Hepatocyte (in vitro differentiated cells): ENCODE measurements at regions not wholly inside any gene's neighbourhood (a gene's known extent, or its start where the extent isn't known, plus 50 kb on each side); places are given as distances from the start of the nearest gene placed in this dataset.

Source experiments
- DNase-seq: peaks from one replicate; pipeline ENCODE4 v3.0.0-alpha.2; 2016; ENCODE audit warnings: low spot score
- H2AFZ ChIP-seq: fragments of 200-600 bp; sonication (generic); 2 replicates; pipeline ENCODE4 v1.6.0; 2016; ENCODE audit warnings: antibody characterized with exemption, mild to moderate bottlenecking
- H3K27ac ChIP-seq: fragments of 200-600 bp; sonication (generic); 2 replicates; pipeline ENCODE4 v1.5.1; 2016; ENCODE audit warnings: mild to moderate bottlenecking
- H3K27me3 ChIP-seq: fragments of 200-600 bp; sonication (generic); 2 replicates; pipeline ENCODE4 v1.6.1; 2016
- H3K36me3 ChIP-seq: fragments of 200-600 bp; sonication (generic); replicated peaks from 2 replicates; pipeline ENCODE4 v1.5.1; 2016; ENCODE audit warnings: low read depth; ENCODE audit not compliant: insufficient read depth
- H3K4me1 ChIP-seq: fragments of 200-600 bp; sonication (generic); 2 replicates; pipeline ENCODE4 v1.5.1; 2016; ENCODE audit warnings: mild to moderate bottlenecking, moderate library complexity; ENCODE audit not compliant: insufficient read depth
- H3K4me2 ChIP-seq: fragments of 200-600 bp; sonication (generic); 2 replicates; pipeline ENCODE4 v1.6.0; 2016
- H3K4me3 ChIP-seq: fragments of 200-600 bp; sonication (generic); 2 replicates; pipeline ENCODE4 v1.5.1; 2016; ENCODE audit warnings: mild to moderate bottlenecking
- H3K79me2 ChIP-seq: fragments of 200-600 bp; sonication (generic); 2 replicates; pipeline ENCODE4 v1.6.0; 2017; ENCODE audit warnings: mild to moderate bottlenecking
- H3K9me2 ChIP-seq: fragments of 200-600 bp; sonication (generic); replicated peaks from 2 replicates; pipeline ENCODE4 v1.6.0; 2017; ENCODE audit warnings: mild to moderate bottlenecking; ENCODE audit not compliant: insufficient read depth
- H3K9me3 ChIP-seq: fragments of 200-600 bp; sonication (generic); 2 replicates; pipeline ENCODE4 v1.5.1; 2016; ENCODE audit warnings: low read depth, mild to moderate bottlenecking
- H4K20me1 ChIP-seq: fragments of 200-600 bp; sonication (generic); 2 replicates; pipeline ENCODE4 v1.6.0; 2016; ENCODE audit warnings: mild to moderate bottlenecking; ENCODE audit not compliant: insufficient read depth, poor library complexity, severe bottlenecking
- CTCF ChIP-seq: fragments of 200-600 bp; sonication (generic); IDR thresholded peaks from 2 replicates; pipeline ENCODE4 v1.5.1; 2016; ENCODE audit warnings: antibody characterized with exemption, mild to moderate bottlenecking; ENCODE audit not compliant: poor library complexity
- EZH2 ChIP-seq: fragments of 200-600 bp; sonication (generic); IDR thresholded peaks from 2 replicates; pipeline ENCODE4 v1.6.1; 2016; ENCODE audit warnings: antibody characterized with exemption, mild to moderate bottlenecking, borderline replicate concordance
- EZH2phosphoT487 ChIP-seq: fragments of 200-600 bp; sonication (generic); IDR thresholded peaks from one replicate; pipeline ENCODE4 v1.6.1; 2018; ENCODE audit warnings: antibody characterized with exemption, mild to moderate bottlenecking, low read depth, moderate library complexity; ENCODE audit not compliant: unreplicated experiment, severe bottlenecking
- WGBS: methylation state at CpG from one replicate; pipeline ENCODE4 v1.1.6; 2016; ENCODE audit warnings: low lambda C conversion rate; ENCODE audit errors: missing lambda C conversion rate; 5-methylcytosine and 5-hydroxymethylcytosine counted together

- Histone ChIP-seq H3K4me2 (no peak overlapping the region), H2AFZ (no peak overlapping the region), H3K27me3 (no peaks in the 10 kb centered on the region), H3K79me2 (no peaks in the 10 kb centered on the region), H3K4me3 (no peak overlapping the region), H3K9me3 (no peaks in the 10 kb centered on the region), H3K36me3 (no peaks in the 10 kb centered on the region), H4K20me1 (no peaks in the 10 kb centered on the region), H3K4me1 (peaks cover 42% of the 10 kb centered on the region), H3K9me2 (no peaks in the 10 kb centered on the region), H3K27ac (no peak overlapping the region)
- DNase-seq = no peak
- no peak for TF ChIP-seq EZH2phosphoT487
- TF ChIP-seq CTCF = no peak
- no peak for TF ChIP-seq EZH2
- WGBS = 68% methylated on average over 5 of the region's 5 CpGs
These were observed 535.5 kb upstream of the ID2 start for GRCh38 chr2:8146132-8147005.

GRCh38 chr2:8148260-8149006, 533.4 kb upstream of the ID2 start:
- Histone ChIP-seq H3K4me3 (no peak overlapping the region), H3K4me1 (peaks cover 35% of the 10 kb centered on the region), H3K27me3 (no peaks in the 10 kb centered on the region), H3K27ac (no peak overlapping the region), H2AFZ (no peak overlapping the region), H3K79me2 (no peaks in the 10 kb centered on the region), H3K9me3 (no peaks in the 10 kb centered on the region), H3K9me2 (no peaks in the 10 kb centered on the region), H3K4me2 (no peak overlapping the region), H4K20me1 (no peaks in the 10 kb centered on the region), H3K36me3 (no peaks in the 10 kb centered on the region)
- 95% methylated on average over 8 of the region's 8 CpGs for WGBS
- DNase-seq = no peak
- no peak for TF ChIP-seq EZH2phosphoT487
- no peak for TF ChIP-seq CTCF

GRCh38 chr2:8149007-8149405, 532.9 kb upstream of the ID2 start:
- no peak for TF ChIP-seq CTCF
- TF ChIP-seq EZH2phosphoT487 = no peak
- no peak for TF ChIP-seq EZH2
- no peak overlapping the region for H3K4me3 ChIP-seq
- no peaks in the 10 kb centered on the region for H3K36me3 ChIP-seq
- H3K4me1 ChIP-seq = peaks cover 35% of the 10 kb centered on the region
- no peaks in the 10 kb centered on the region for H3K9me2 ChIP-seq
- no peaks in the 10 kb centered on the region for H3K27me3 ChIP-seq
- H3K9me3 ChIP-seq = no peaks in the 10 kb centered on the region
- H3K79me2 ChIP-seq = no peaks in the 10 kb centered on the region
- 97% methylated on average over 5 of the region's 5 CpGs for WGBS
- no peak overlapping the region for H3K27ac ChIP-seq
- no peak overlapping the region for H2AFZ ChIP-seq
- no peak for DNase-seq
- no peaks in the 10 kb centered on the region for H4K20me1 ChIP-seq
- no peak overlapping the region for H3K4me2 ChIP-seq
